HG02588 (cell line): ENCODE measurements at regions not wholly inside any gene's neighbourhood (a gene's known extent, or its start where the extent isn't known, plus 50 kb on each side); places are given as distances from the start of the nearest gene placed in this dataset.
"Not testable (repeated sequence)": the region's sequence is repeated elsewhere in the genome, so short reads cannot be mapped to it uniquely, and the experiment has no call there.

Experiments used
- ATAC-seq: cut with Tn5 transposase; IDR thresholded peaks from one replicate; pipeline ENCODE4 v1.9.1; 2021; ENCODE audit warnings: mild to moderate bottlenecking, moderate library complexity; ENCODE audit not compliant: unreplicated experiment

DNA sequence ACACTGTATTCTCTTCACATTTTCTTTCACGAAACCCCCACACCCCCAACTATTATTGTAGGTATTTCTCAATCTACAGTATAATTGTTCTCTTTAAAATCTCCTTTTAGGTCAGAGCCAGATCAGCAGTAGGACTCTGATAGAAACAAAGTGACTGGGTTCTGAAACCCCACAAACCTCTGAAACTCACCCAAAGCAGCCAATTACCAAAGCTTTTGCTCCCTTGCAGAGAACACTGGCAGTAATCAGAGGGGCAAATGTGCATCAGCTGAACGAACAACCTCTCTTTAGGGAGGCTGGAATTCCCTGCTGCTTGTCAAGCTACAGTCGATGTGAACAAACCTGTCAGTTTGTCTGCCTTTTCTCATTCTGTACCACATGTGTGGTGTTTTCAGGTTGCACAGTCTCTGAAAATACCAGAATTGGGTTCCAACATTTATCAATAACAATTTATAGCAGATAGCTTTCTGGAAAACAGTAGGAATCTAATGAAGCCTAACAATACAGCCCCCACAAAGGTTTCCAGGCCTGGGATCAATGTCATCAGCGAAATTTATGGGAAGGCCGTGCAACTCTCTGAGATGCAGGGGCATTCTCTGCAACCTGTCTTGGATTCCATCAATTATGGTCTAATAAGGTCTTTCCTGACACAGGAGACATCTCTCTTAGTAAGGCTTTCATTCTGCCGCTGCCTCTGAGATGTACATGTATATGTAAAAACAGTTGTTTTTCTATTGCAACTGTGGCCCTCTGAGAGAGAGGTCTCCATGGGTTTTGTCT lies 395.9 kb downstream of the GPAT3 start:
- no peak for ATAC-seq

- ATAC-seq = no peak
These were observed 393.6 kb downstream of the GPAT3 start for GRCh38 chr4:83929550-83929949.

DNA sequence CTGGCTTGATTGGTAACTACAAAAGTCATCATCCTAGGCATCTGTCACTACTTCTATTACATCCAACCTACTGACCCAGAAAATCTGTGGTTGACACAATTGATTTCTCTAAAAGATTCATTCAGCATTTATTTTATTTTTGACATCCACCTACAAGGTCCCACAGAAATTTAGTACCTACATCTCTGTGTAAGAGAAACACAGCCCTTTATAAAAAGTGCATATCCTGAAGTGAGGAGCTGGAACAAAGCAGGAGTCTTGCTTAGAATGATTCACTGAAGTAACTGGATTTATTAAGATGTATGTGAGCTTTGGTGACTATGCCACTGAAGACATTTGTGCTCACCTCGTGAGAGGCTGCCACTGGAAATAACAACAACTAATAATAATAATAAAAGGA lies 391.0 kb downstream of the GPAT3 start:
- ATAC-seq = no peak

DNA sequence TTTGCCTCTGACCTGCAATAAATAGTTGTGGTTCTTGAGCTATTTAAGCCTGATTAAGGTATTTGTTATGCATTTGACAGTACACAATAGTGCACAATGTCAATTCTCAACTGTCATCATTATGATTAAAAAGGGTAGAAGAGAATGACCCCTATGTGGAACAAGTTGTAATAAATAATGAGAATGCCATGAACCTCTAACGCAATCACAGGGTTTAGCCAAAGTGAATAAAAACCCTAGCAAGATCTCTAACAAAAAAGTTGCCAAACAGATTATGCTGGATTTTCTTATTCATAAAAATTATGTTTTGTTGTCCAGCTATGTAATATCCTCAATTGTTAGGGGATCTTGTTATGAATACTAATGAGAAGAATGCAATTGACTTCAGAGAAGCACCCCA lies 387.4 kb downstream of the GPAT3 start:
- no peak for ATAC-seq

DNA sequence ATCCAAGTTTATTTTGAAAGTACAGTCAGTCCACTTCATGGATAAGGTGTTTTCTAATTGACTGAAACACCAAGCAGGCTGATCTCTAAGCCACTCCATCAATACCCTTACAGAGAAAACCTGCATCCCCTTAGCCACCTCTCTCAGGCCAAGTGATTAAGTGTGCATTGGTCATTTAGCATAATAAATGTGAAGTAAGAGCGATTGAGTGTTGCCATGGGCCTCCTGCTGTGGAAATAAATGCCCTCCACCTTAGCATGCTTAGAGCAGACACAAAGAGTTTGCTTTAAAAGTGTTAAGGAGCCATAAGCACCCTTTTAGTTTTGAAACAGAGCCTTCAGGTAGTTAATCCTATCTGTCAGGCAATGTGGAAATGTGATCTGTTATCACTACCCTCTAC lies 386.5 kb downstream of the GPAT3 start:
- no peak for ATAC-seq

GRCh38 chr4:83921124-83921523 lies 385.2 kb downstream of the GPAT3 start:
- no peak for ATAC-seq

- no peak for ATAC-seq
These were observed 384.5 kb downstream of the GPAT3 start for GRCh38 chr4:83920375-83920774.

DNA sequence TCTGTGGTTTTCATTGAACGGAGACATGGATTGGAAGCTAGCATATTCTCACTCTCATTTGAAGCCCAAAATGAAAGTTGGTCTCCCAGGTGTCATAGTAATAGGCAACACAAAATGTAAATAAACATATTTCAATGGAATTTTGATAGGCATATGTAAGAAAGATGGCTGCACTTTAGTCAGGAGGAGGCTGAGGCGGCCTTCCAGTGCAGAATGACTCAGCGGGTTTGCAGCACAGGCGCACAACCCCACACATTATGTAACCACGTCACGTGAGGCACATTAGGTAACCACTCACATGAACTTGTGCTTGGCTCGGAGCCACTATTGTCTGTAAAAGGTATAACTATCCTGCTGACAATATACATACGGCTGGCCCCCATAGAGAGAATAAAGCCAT lies 381.7 kb downstream of the GPAT3 start:
- no peak for ATAC-seq

DNA sequence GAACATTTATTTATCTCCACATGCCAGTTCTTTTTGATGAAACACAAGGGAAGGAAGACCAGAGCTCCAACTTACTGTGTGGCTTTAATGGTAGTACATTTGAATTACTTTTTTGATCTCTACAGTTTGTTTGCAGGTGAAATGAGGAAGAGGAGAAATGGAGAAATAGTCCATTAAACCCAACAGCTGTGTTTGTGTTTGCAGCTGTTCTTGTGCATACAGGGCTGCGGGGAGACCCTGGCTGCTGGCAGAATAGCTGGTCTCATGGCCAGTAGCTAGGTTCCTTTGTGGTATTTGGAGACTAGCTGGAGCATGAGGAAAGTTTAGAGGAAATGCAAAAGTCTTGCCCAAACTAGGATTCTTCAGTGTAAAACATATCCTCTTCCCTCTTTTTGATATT lies 374.8 kb downstream of the GPAT3 start:
- no peak for ATAC-seq

- no peak for ATAC-seq
These were observed 370.7 kb downstream of the GPAT3 start for GRCh38 chr4:83906561-83906960.

DNA sequence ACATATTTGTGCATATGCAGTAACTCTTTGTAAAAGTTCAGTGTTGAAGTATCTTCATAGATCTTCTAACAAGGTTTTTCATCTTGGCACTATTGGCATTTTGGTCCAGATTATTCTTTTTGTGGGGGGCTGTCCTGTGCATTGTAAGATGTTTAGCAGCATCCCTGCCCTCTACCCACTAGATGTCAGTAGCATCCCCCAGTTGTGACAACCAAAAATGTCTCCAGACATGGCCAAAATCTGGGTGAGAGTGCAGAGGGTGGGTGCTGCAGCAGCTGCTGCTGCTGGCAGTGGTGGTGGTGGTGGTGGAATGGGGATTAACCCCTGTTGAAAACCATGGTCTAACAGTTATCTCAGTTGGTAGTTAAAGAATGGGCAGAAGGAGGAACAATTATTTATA lies 370.0 kb downstream of the GPAT3 start:
- no peak for ATAC-seq

DNA sequence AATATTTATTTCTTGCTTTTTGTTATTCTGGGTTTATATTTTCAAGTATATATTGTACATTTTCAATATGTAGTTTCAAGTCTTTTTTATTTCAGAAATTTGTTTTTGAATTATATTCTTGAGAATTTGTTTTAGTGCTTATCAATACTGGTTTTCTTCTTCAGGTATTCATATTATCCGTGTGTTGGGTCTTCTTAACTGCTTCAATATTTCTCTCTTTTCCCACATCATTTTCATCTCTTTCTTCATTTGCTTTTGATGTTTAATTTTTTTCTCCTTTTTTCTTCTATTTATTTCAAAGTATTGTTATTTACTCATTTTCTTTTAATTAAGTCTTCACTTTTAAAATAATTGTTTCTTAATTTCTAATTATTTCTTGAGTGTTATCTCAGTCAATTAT lies 367.8 kb downstream of the GPAT3 start:
- ATAC-seq = not testable (repeated sequence)

GRCh38 chr4:83894831-83895230 lies 358.9 kb downstream of the GPAT3 start:
- ATAC-seq = no peak

DNA sequence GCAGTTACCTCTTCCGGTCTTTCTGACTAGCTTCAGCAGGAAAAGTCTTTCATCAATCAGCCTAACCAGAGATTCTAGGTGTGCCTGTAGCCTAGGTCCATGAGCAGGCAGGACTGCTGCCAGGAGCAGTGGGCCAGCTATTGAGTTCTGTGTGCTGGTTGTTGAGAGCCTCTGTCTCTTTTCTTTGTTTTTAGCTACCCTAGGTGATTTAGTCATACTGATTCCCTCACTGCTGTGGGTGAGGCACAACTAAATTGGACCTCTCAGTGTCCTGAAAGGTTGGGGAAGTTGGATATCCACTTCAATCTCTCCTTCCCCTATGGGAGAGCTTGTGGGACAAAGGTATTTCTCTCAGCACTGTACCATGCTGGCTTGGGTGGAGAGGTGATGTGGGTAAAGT lies 354.9 kb downstream of the GPAT3 start:
- no peak for ATAC-seq

DNA sequence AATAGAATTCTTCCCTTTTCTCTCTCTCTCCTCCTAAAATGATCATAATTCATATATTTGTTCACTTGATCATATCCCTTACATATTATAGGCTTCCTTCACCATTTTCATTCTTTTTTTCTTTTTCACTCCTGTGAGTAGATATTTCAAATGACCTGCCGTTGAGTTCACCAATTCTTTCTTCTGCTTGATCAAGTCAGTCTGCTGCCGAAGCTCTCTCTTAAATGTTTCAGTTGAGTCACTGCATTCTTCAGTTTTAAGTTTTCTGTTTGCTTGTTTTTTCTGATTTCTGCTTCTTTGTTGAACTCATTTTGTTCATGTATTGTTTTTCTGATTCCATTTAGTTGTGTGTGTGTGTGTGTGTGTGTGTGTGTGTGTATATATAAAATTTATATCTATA lies 354.3 kb downstream of the GPAT3 start:
- no peak for ATAC-seq

GRCh38 chr4:83889802-83890201 lies 353.9 kb downstream of the GPAT3 start:
- no peak for ATAC-seq

DNA sequence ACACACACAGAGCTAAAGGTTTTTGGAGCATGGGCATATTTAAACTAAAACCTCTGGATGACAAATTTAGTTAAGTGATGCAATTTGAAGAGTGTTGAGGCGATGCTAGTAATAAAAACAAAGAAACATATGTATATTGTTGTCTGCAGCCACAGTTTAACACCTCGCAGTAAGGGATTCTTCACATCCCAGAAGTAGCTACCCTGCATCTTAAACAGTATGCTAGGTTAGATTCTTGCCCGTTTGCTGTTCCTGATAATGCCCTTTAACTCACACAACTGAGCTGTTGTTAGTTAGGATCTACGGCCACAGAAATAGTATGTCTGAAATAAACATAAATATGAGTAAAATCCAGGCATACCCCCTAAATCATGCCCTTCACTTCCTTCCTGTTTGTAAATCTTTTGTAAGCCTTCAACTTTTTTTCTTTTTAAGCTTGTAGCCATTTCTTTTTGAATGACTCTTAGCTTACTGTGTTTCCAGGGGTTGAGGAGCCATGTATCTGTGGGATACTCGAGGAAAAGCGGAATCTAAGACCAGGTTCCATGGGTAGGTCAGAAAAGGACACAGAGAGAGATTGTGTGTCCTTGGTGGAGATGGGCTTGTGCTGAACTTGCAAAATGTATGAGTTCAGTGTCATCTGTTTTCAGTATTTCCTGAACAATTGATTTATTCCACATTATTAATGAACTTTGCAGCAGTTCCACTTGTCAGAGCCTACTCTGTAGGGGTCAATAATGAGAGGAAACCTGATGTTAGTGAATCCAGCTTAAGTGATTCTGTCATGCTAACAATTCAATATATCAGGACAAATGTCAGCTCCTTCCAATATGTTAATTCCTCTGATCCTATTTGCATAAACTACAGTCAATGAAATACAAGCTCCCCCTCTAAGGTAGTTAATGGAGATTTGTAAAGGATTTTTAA lies 349.6 kb downstream of the GPAT3 start:
- ATAC-seq = no peak

GRCh38 chr4:83876047-83876446 lies 340.1 kb downstream of the GPAT3 start:
- no peak for ATAC-seq

GRCh38 chr4:83875437-83875836 lies 339.5 kb downstream of the GPAT3 start:
- no peak for ATAC-seq

GRCh38 chr4:83873996-83874395 lies 338.1 kb downstream of the GPAT3 start:
- ATAC-seq = no peak

GRCh38 chr4:83870328-83870950 lies 334.5 kb downstream of the GPAT3 start:
- no peak for ATAC-seq
